ENCODE measurements at regions not wholly inside any gene's neighbourhood (a gene's known extent, or its start where the extent isn't known, plus 50 kb on each side); places are given as distances from the start of the nearest gene placed in this dataset.

- TF ChIP-seq CTCF (IDR thresholded peaks at IDR 0.05) (no peak), EP300 (IDR thresholded peaks at IDR 0.05) (no peak), POLR2A (IDR thresholded peaks at IDR 0.05) (no peak), POLR2AphosphoS5 (IDR thresholded peaks at IDR 0.05) (no peak)
Measured at GRCh38 chr6:121799574-121799973, 364.1 kb downstream of the GJA1 start.

All from stomach (tissue), 4 donors.